Retinal pigment epithelial cell (primary cell): ENCODE measurements at regions not wholly inside any gene's neighbourhood (a gene's known extent, or its start where the extent isn't known, plus 50 kb on each side); places are given as distances from the start of the nearest gene placed in this dataset.

Source experiments
- DNase-seq: peaks from one replicate; pipeline ENCODE4 v3.0.0-alpha.2; 2010; ENCODE audit warnings: low read depth
- H3K4me3 ChIP-seq: 2 replicates; pipeline ENCODE4 v1.5.1; 2011; ENCODE audit warnings: mild to moderate bottlenecking, low read length, control low read depth, moderate library complexity
- CTCF ChIP-seq: conservative IDR thresholded peaks from 2 replicates; pipeline ENCODE4 v1.5.1; 2011; ENCODE audit warnings: low read depth, low read length, control low read depth, inconsistent platforms

GRCh38 chr13:93104270-93104669 is 122.3 kb upstream of the GPC6 start:
- no peak for TF ChIP-seq CTCF
- no peak for DNase-seq
- no peak overlapping the region for H3K4me3 ChIP-seq

GRCh38 chr13:93108111-93108601 is 118.5 kb upstream of the GPC6 start:
- DNase-seq = no peak
- H3K4me3 ChIP-seq = no peak overlapping the region
- TF ChIP-seq CTCF = no peak

- no peak overlapping the region for H3K4me3 ChIP-seq
- DNase-seq = no peak
- no peak for TF ChIP-seq CTCF
These were observed 109.8 kb upstream of the GPC6 start for GRCh38 chr13:93116809-93117208.

GRCh38 chr13:93118081-93118615 is 108.5 kb upstream of the GPC6 start:
- TF ChIP-seq CTCF = no peak
- H3K4me3 ChIP-seq = no peak overlapping the region
- no peak for DNase-seq

GRCh38 chr13:93140912-93141311 is 85.7 kb upstream of the GPC6 start:
- no peak for TF ChIP-seq CTCF
- H3K4me3 ChIP-seq = no peak overlapping the region
- DNase-seq = no peak

- no peak for DNase-seq
- TF ChIP-seq CTCF = no peak
- no peak overlapping the region for H3K4me3 ChIP-seq
These were observed 82.6 kb upstream of the GPC6 start for GRCh38 chr13:93144031-93144430.

GRCh38 chr13:93145199-93145598 is 81.4 kb upstream of the GPC6 start:
- no peak overlapping the region for H3K4me3 ChIP-seq
- no peak for TF ChIP-seq CTCF
- DNase-seq = no peak
